SH-SY5Y (cell line): ENCODE measurements at regions not wholly inside any gene's neighbourhood (a gene's known extent, or its start where the extent isn't known, plus 50 kb on each side); places are given as distances from the start of the nearest gene placed in this dataset.

ENCODE experiments used
- GATA2 ChIP-seq: IDR thresholded peaks from 2 replicates; pipeline ENCODE4 v1.6.1; 2011; ENCODE audit warnings: mild to moderate bottlenecking, low read depth, low read length
- GATA3 ChIP-seq: IDR thresholded peaks from 2 replicates; pipeline ENCODE4 v1.6.1; 2011; ENCODE audit warnings: low read depth, mild to moderate bottlenecking, low read length, moderate library complexity

DNA sequence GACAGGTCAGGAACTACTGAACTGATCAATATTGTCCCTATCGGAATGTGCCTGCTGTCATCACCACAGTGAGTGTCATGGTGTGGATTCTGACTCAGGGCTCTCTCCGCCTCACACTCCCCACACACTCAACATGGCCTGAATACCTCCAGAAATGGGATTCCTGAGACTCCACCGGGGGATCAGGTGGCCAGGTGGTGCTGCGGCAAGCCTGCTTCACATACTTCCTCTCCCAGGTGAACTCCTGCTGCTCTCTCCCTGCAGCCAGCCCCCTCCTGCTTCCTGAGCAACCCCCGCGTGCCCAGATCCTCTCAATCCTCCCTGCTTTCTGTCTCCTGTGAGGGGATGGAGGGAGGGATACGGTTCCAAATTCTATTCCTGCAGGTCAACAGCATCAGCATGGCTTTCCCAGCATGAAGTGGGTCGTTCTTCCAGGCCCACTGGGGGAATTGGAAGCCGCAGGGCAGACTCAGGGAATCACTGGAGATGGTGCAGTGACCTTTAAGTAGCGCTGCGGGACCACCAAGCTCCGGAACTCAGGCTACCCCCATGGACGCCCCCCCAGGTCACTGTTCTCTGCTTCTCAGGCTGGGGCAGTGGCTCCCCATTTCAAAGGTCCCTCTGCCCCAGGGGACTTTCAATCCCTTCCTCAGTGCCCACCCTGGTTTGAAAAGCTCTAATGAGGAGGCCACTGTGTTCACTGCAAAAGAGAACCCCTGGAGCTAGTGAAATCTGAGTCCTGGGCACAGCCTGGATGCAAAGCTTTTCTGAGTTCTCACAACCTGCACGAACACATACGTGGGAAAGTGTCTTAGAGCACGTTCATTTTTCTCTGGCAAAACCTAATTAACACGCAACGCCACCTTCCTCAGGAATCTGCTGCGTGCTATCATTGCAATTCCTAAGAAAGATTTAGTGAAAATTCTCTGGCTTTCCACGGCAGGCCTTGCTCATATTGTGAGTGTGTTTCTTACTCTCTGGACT lies 168.4 kb downstream of the ZFP36L2 start:
- TF ChIP-seq GATA3 = no peak
- TF ChIP-seq GATA2 = no peak

GRCh38 chr2:43057026-43057741 lies 169.2 kb downstream of the ZFP36L2 start:
- TF ChIP-seq GATA3 (no peak), GATA2 (no peak; the same call in 1 of the 2 replicates)

DNA sequence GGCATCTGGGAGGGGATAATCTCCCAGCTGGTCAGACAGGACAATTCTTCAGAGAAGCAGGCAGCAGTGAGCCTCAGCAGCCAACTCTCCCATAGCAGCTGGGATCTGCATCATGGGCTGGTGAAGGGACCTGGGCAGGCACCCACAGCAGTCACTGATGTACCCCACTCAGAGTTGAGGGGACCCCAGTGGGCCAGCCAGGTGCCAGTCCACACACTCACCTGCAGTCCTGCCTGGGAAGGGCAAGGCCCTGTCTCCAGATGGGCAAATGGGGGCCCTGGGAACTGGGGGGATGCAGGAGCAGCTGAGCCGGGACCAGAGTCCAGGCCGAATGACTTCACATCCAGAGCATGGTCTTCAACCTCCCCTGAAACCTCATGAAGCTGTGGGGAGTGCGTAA lies 170.4 kb downstream of the ZFP36L2 start:
- TF ChIP-seq GATA2 = no peak
- no peak for TF ChIP-seq GATA3

- TF ChIP-seq GATA3 = no peak
- TF ChIP-seq GATA2 = no peak
Observed at GRCh38 chr2:43055086-43055912, 171.1 kb downstream of the ZFP36L2 start.

- TF ChIP-seq GATA2 (no peak), GATA3 (no peak)
Observed at GRCh38 chr2:43054367-43054766, 172.0 kb downstream of the ZFP36L2 start.

DNA sequence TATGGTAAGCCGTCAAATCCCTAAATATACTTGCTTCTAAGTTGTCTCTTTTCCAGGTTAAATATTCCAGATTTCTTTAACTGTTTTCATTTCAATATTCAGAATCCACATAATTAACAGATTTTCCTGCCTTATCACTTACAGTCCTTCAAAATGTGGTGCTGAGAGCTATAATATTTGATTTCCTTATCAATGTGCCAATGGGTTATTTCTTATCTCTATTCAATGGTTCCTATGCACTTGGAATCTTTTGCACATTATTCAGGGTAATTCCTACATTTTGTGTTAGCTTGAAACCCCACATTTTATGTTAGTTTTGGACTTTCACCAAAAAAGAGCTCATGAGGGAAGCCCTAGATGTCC lies 173.5 kb downstream of the ZFP36L2 start:
- TF ChIP-seq GATA2 = peak; percentile 14; the same call in 1 of the 2 replicates
- no peak for TF ChIP-seq GATA3

- TF ChIP-seq GATA2 (no peak), GATA3 (no peak)
Observed at GRCh38 chr2:43052204-43052943, 174.0 kb downstream of the ZFP36L2 start.

DNA sequence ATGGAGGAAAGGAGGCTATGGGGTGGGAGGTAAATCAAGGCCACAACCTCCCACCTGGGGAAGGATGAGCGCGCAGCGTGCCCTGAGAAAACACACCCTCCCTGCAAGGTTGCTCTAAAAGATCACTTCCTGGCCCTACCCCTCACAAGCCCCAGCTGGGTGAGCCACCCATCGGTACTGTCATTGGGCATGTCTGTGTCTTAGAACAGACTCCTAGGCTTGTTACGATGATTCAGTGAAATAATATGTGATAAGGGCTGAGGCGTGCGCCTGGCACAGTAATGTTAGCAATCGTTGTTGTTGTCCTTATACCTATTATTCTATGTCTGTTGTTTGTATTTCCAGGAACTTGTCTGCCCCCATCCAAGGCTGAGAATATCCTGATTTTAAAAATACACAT lies 175.1 kb downstream of the ZFP36L2 start:
- TF ChIP-seq GATA3 (no peak), GATA2 (no peak)

DNA sequence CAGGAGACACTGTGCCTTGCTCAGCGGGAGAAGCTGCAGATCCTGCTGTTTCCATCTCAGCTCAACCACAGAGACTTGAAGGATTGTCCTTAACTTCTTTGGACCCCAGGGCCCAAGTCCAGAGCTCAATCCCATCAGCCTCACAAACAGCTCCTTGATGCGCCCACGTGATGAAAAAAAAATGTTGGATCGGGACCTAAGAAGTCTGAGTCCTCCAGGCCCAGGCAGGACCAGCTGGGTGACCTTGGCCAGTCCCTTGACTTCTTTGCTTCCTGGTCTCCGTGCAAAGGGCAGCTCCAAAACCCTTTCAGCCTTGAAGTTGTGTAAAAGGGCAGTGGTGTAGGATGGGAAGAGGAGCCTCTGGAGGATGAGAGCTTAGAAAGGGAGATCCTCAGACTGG lies 175.5 kb downstream of the ZFP36L2 start:
- TF ChIP-seq GATA2 (no peak), GATA3 (no peak)

DNA sequence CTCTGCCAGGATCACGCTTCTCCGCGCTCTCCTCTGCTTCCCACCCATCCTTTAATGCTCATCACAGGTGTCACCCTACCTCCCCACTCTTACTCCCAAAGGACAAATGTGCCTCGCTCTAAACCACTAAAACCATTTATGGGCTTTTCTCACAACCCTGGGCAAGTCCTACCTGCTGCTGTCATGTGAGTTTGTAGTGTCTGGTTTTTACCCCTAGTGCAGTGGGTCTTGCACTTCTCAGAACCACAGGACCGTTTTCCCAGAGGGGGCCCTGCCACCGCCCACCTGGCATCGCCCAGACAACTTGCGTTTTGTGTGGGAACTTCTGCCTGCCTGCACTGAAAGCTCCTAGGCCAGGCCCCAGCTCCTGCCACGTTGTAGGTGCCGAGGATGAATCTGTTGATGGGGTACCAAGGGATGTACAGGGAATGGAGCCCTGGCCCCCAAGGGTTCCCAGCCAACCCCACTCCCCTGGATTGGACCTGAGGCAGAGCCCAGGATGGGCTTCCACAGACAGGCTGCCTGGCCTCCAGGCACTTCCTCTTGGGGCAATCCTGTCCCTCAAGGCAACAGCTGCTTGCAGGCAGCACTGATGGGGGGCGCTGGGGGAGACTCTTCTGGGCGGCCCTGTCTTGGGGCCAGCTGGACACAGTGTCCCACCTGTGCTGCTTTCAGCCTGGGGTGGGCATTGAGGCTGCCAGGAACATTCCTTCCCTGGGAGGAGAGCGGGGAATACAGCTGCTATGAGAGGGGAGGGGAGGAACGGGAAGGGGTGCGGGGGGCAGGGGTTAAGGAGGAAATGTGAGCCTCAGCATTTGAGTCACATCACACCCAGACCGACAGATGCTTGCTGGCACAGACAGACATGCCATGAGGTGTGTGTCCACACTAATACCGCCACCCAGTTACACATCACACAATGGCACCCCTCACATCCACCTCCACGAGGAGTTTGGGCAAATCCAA lies 176.3 kb downstream of the ZFP36L2 start:
- no peak for TF ChIP-seq GATA3
- TF ChIP-seq GATA2 = no peak

DNA sequence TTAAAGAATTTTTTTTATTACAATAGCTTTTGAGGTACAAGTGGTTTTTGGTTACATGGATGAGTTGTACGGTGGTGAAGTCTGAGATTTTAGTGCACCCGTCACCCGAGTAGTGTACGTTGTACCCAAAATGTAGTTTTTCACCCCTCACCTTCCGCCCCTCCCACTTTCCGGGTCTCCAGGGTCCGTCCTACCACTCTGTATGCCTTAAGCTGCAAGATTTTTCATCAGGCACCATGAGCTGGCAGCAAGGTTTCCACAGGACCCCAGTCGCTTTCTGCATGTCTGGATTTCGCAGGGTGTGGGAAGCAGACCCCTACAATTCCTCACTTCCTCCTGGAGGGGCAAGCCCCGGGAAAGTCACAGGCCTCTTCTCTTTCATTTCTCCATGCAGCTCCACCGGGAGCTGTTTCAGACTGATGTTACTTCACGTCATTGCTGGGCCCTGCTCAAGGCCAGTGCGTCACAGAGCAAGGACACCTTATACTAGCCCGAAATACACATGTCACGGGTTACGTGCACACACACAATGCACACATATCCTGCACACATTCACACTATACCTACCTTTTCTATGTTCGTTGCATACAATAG lies 179.1 kb downstream of the ZFP36L2 start:
- no peak for TF ChIP-seq GATA3
- TF ChIP-seq GATA2 = no peak

DNA sequence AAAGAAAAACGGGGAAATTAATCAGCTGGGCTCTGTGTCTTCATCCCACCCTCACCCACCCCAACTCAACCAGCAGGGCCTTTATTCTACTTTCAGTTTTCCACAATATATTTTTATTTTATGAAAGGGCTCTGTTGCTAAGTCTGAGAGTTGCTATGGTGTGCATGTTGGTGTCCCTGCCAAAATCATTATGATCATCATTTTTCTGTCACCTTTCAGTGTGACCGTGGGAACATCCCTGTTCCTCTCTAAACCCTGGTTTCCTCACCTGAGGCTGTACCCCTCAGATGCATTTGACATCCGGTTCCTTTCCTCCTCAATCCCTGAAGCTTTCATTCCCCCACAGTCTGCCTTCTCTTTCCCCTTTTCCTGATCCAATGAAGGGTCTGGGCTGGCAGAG lies 180.5 kb downstream of the ZFP36L2 start:
- no peak for TF ChIP-seq GATA2
- TF ChIP-seq GATA3 = no peak
